Neural crest cell (in vitro differentiated cells): ENCODE measurements at regions not wholly inside any gene's neighbourhood (a gene's known extent, or its start where the extent isn't known, plus 50 kb on each side); places are given as distances from the start of the nearest gene placed in this dataset.

Experiments
- DNase-seq: peaks from one replicate; pipeline ENCODE4 v3.0.0; 2021; ENCODE audit warnings: low read depth, mixed read lengths, low spot score
- H3K27ac Mint-ChIP-seq: one replicate; pipeline ENCODE4 v1.8.0; 2021; ENCODE audit warnings: mild to moderate bottlenecking, mixed read lengths; ENCODE audit not compliant: unreplicated experiment
- H3K27me3 Mint-ChIP-seq: 2 replicates; pipeline ENCODE4 v1.8.0; 2021; ENCODE audit warnings: low read depth, mild to moderate bottlenecking, mixed read lengths
- H3K36me3 Mint-ChIP-seq: 2 replicates; pipeline ENCODE4 v1.8.0; 2021; ENCODE audit warnings: low read depth, mild to moderate bottlenecking, mixed read lengths
- H3K4me1 Mint-ChIP-seq: 2 replicates; pipeline ENCODE4 v1.8.0; 2021; ENCODE audit warnings: mixed read lengths
- H3K4me3 Mint-ChIP-seq: one replicate; pipeline ENCODE4 v1.8.0; 2021; ENCODE audit warnings: mild to moderate bottlenecking, mixed read lengths
- H3K9me3 Mint-ChIP-seq: 2 replicates; pipeline ENCODE4 v1.8.0; 2021; ENCODE audit warnings: mixed read lengths
- CTCF ChIP-seq: fragments of 200-600 bp; sonication (generic); conservative IDR thresholded peaks from 2 replicates; pipeline ENCODE4 v1.5.0; 2021; ENCODE audit warnings: antibody characterized with exemption, mild to moderate bottlenecking

- TF ChIP-seq CTCF: no peak
- H3K27me3 Mint-ChIP-seq: no peaks in the 10 kb centered on the region
- no peak overlapping the region for H3K4me3 Mint-ChIP-seq
- H3K27ac Mint-ChIP-seq: no peak overlapping the region
- peaks cover 10% of the 10 kb centered on the region for H3K9me3 Mint-ChIP-seq
- H3K36me3 Mint-ChIP-seq: no peaks in the 10 kb centered on the region
- no peak for DNase-seq
- H3K4me1 Mint-ChIP-seq: no peaks in the 10 kb centered on the region
These were observed 211.0 kb upstream of the ZNF536 start for GRCh38 chr19:30161021-30161655.

- H3K36me3 Mint-ChIP-seq: no peaks in the 10 kb centered on the region
- no peak for TF ChIP-seq CTCF
- no peak overlapping the region for H3K4me3 Mint-ChIP-seq
- H3K4me1 Mint-ChIP-seq: no peaks in the 10 kb centered on the region
- DNase-seq: no peak
- H3K9me3 Mint-ChIP-seq: peaks cover 10% of the 10 kb centered on the region
- H3K27ac Mint-ChIP-seq: no peak overlapping the region
- H3K27me3 Mint-ChIP-seq: no peaks in the 10 kb centered on the region
These were observed 210.4 kb upstream of the ZNF536 start for GRCh38 chr19:30161770-30162169.

- Mint-ChIP-seq H3K27me3 (no peaks in the 10 kb centered on the region), H3K4me3 (no peak overlapping the region), H3K9me3 (peaks cover 10% of the 10 kb centered on the region), H3K36me3 (no peaks in the 10 kb centered on the region), H3K27ac (no peak overlapping the region), H3K4me1 (no peaks in the 10 kb centered on the region)
- no peak for TF ChIP-seq CTCF
- DNase-seq: no peak
These were observed 209.5 kb upstream of the ZNF536 start for GRCh38 chr19:30162718-30163117.

- no peaks in the 10 kb centered on the region for H3K27me3 Mint-ChIP-seq
- no peaks in the 10 kb centered on the region for H3K4me1 Mint-ChIP-seq
- H3K27ac Mint-ChIP-seq: no peak overlapping the region
- H3K9me3 Mint-ChIP-seq: peaks cover 10% of the 10 kb centered on the region
- no peak overlapping the region for H3K4me3 Mint-ChIP-seq
- no peaks in the 10 kb centered on the region for H3K36me3 Mint-ChIP-seq
- TF ChIP-seq CTCF: no peak
- DNase-seq: no peak
These were observed 208.5 kb upstream of the ZNF536 start for GRCh38 chr19:30163663-30164062.

- no peak for DNase-seq
- no peak for TF ChIP-seq CTCF
- Mint-ChIP-seq H3K4me1 (no peaks in the 10 kb centered on the region), H3K27me3 (no peaks in the 10 kb centered on the region), H3K36me3 (no peaks in the 10 kb centered on the region), H3K9me3 (peaks cover 10% of the 10 kb centered on the region), H3K4me3 (no peak overlapping the region), H3K27ac (no peak overlapping the region)
These were observed 206.9 kb upstream of the ZNF536 start for GRCh38 chr19:30165228-30165813.
